ENCODE measurements at regions not wholly inside any gene's neighbourhood (a gene's known extent, or its start where the extent isn't known, plus 50 kb on each side); places are given as distances from the start of the nearest gene placed in this dataset.

DNA sequence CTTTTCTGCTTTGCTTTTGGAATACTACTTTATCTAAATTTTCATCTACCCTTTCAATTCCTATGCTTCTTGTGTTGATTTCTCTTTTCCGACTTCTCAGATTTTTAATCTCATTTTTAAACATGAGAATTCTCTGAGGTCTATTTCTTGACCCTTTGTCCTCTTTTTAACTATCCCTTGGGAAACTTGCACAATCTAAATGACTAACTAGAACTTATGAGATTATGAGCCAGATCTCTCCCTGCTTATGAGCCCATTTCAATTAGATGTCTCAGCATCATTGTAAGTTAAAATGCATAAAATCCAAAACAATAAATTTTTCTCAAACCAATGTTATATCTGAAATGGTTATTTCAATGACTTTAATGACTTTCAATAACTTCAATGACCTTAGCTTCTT, 296.9 kb upstream of the AGTR1 start:
- ATAC-seq (ENCODE audit: poor library complexity) (no peak), DNase-seq (no peak)
- Histone ChIP-seq H3K36me3 (ENCODE audit: insufficient read depth, low read length) (no peaks in the 10 kb centered on the region), H3K4me3 (ENCODE audit: low read length) (no peak overlapping the region), H3K27me3 (ENCODE audit: control insufficient read depth in 1 of 2, insufficient read depth in 2 of 2, low read length in 2 of 2) (no peaks in the 10 kb centered on the region), H3K27ac (ENCODE audit: low read depth in 1 of 2, low read length in 2 of 2) (no peak overlapping the region), H3K4me1 (ENCODE audit: insufficient read depth, low read length) (no peaks in the 10 kb centered on the region), H3K9me3 (ENCODE audit: control insufficient read depth in 1 of 2, insufficient read depth in 1 of 2, low read length in 2 of 2) (no peaks in the 10 kb centered on the region)
- Mint-ChIP-seq H3K4me3 (no peak overlapping the region), H3K27me3 (no peaks in the 10 kb centered on the region), H3K27ac (no peak overlapping the region), H3K9me3 (peaks cover 1% of the 10 kb centered on the region), H3K36me3 (ENCODE audit: low read depth) (no peaks in the 10 kb centered on the region), H3K4me1 (ENCODE audit: low read depth) (no peaks in the 10 kb centered on the region)
- intact Hi-C loops (cut with DNase I, micrococcal nuclease): no loop called here
- ChIA-PET CTCF (no interaction called here), POLR2A (no interaction called here)
- TF ChIP-seq, protein P1, sequence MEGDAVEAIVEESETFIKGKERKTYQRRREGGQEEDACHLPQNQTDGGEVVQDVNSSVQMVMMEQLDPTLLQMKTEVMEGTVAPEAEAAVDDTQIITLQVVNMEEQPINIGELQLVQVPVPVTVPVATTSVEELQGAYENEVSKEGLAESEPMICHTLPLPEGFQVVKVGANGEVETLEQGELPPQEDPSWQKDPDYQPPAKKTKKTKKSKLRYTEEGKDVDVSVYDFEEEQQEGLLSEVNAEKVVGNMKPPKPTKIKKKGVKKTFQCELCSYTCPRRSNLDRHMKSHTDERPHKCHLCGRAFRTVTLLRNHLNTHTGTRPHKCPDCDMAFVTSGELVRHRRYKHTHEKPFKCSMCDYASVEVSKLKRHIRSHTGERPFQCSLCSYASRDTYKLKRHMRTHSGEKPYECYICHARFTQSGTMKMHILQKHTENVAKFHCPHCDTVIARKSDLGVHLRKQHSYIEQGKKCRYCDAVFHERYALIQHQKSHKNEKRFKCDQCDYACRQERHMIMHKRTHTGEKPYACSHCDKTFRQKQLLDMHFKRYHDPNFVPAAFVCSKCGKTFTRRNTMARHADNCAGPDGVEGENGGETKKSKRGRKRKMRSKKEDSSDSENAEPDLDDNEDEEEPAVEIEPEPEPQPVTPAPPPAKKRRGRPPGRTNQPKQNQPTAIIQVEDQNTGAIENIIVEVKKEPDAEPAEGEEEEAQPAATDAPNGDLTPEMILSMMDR (IDR thresholded peaks at IDR 0.05): no peak

DNA sequence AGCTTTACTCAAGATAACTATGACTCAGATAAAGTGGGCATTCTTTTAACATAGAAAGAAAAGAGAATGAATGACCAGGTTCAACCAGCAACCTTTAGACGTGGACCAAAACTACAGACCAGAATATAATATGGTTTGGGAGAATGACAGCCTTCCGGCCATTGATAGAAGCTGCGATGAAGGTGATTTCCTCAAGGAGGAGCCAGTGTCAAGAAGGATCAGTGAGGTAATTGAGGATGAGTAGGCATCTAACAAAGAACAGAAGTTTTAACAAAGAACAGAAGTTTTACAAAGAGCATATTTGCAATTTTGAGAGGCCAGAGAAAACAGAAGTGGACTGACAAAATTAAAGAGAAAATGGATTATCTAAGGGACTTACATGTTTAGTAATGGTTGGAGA, 289.0 kb upstream of the AGTR1 start:
- ChIA-PET CTCF (no interaction called here), POLR2A (no interaction called here)
- Histone ChIP-seq H3K4me3 (ENCODE audit: low read length) (no peak overlapping the region), H3K36me3 (ENCODE audit: insufficient read depth, low read length) (no peaks in the 10 kb centered on the region), H3K27ac (ENCODE audit: low read depth in 1 of 2, low read length in 2 of 2) (no peak overlapping the region), H3K27me3 (ENCODE audit: control insufficient read depth in 1 of 2, insufficient read depth in 2 of 2, low read length in 2 of 2) (no peaks in the 10 kb centered on the region), H3K9me3 (ENCODE audit: control insufficient read depth in 1 of 2, insufficient read depth in 1 of 2, low read length in 2 of 2) (peaks cover 0 to 7% of the 10 kb centered on the region in 2 experiments), H3K4me1 (ENCODE audit: insufficient read depth, low read length) (no peaks in the 10 kb centered on the region)
- TF ChIP-seq, protein P1 (IDR thresholded peaks at IDR 0.05): no peak
- H3K4me1 Mint-ChIP-seq (ENCODE audit: low read depth): no peaks in the 10 kb centered on the region
- no peaks in the 10 kb centered on the region for H3K27me3 Mint-ChIP-seq
- H3K36me3 Mint-ChIP-seq (ENCODE audit: low read depth): no peaks in the 10 kb centered on the region
- intact Hi-C loops (cut with DNase I, micrococcal nuclease): no loop called here
- H3K9me3 Mint-ChIP-seq: peaks cover 12% of the 10 kb centered on the region
- DNase-seq: no peak
- H3K4me3 Mint-ChIP-seq: no peak overlapping the region
- ATAC-seq (ENCODE audit: poor library complexity): no peak
- no peak overlapping the region for H3K27ac Mint-ChIP-seq

DNA sequence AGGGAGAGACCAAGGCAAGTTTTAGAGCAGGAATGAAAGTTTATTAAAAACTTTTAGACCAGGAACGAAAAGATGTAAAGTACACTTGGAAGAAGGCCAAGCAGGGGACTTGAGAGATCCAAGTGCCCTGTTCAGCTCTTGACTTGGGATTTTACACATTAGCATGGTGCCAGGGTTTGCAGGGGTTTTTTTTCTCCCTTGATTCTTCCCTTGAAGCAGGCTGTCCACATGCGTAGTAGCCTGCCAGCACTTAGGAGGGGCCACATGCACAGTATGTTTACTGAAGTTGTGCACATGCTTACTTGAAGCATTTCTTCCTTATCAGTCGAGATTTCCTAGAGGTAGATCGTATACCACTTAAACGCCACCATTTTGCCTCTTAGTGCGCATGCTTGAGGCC, 277.5 kb upstream of the AGTR1 start:
- intact Hi-C loops (cut with DNase I, micrococcal nuclease): no loop called here
- H3K4me1 ChIP-seq (ENCODE audit: insufficient read depth, low read length): no peaks in the 10 kb centered on the region
- ChIA-PET CTCF (no interaction called here), POLR2A (no interaction called here)
- H3K9me3 ChIP-seq (ENCODE audit: control insufficient read depth in 1 of 2, insufficient read depth in 1 of 2, low read length in 2 of 2): peaks cover 0 to 5% of the 10 kb centered on the region in 2 experiments
- H3K36me3 ChIP-seq (ENCODE audit: insufficient read depth, low read length): no peaks in the 10 kb centered on the region
- no peak overlapping the region for H3K27ac ChIP-seq (ENCODE audit: low read depth in 1 of 2, low read length in 2 of 2)
- H3K4me3 ChIP-seq (ENCODE audit: low read length): no peak overlapping the region
- DNase-seq: no peak
- no peak overlapping the region for H3K27ac Mint-ChIP-seq
- ATAC-seq (ENCODE audit: poor library complexity): no peak
- TF ChIP-seq, protein P1 (IDR thresholded peaks at IDR 0.05): no peak
- H3K4me1 Mint-ChIP-seq (ENCODE audit: low read depth): no peaks in the 10 kb centered on the region
- H3K4me3 Mint-ChIP-seq: no peak overlapping the region
- H3K27me3 ChIP-seq (ENCODE audit: control insufficient read depth in 1 of 2, insufficient read depth in 2 of 2, low read length in 2 of 2): no peaks in the 10 kb centered on the region
- no peaks in the 10 kb centered on the region for H3K36me3 Mint-ChIP-seq (ENCODE audit: low read depth)
- H3K9me3 Mint-ChIP-seq: peaks cover 6% of the 10 kb centered on the region
- H3K27me3 Mint-ChIP-seq: no peaks in the 10 kb centered on the region

Measured in CD4-positive, alpha-beta T cell (primary cell).